Skeletal muscle tissue (tissue), 3 donors: ENCODE measurements at regions not wholly inside any gene's neighbourhood (a gene's known extent, or its start where the extent isn't known, plus 50 kb on each side); places are given as distances from the start of the nearest gene placed in this dataset.

Source experiments
- H3K27ac ChIP-seq: one replicate; pipeline ENCODE4 v1.7.0; 2013; ENCODE audit warnings: mild to moderate bottlenecking, low read depth, low read length, inconsistent platforms
- H3K27me3 ChIP-seq, 3 donors: one replicate each; pipeline ENCODE4 v1.7.0; 2013; ENCODE audit warnings: low read length in 3 of 3; ENCODE audit not compliant: control insufficient read depth in 3 of 3, insufficient read depth in 3 of 3
- H3K36me3 ChIP-seq, 3 donors: one replicate each; pipeline ENCODE4 v1.7.0; 2013; ENCODE audit warnings: low read length in 3 of 3; ENCODE audit not compliant: control insufficient read depth in 3 of 3, insufficient read depth in 3 of 3
- H3K4me1 ChIP-seq, 3 donors: one replicate each; pipeline ENCODE4 v1.7.0; 2013; ENCODE audit warnings: low read length in 3 of 3, mild to moderate bottlenecking in 3 of 3; ENCODE audit not compliant: control insufficient read depth in 3 of 3, insufficient read depth in 3 of 3
- H3K4me3 ChIP-seq, 3 donors: one replicate each; pipeline ENCODE4 v1.7.0; 2013; ENCODE audit warnings: low read length in 3 of 3
- H3K9ac ChIP-seq, 3 donors: one replicate each; pipeline ENCODE4 v1.7.0; 2013; ENCODE audit warnings: low read length in 3 of 3, mild to moderate bottlenecking in 3 of 3, moderate library complexity in 2 of 3, low read depth in 1 of 3
- H3K9me3 ChIP-seq, 3 donors: one replicate each; pipeline ENCODE4 v1.7.0; 2013; ENCODE audit warnings: low read length in 3 of 3; ENCODE audit not compliant: control insufficient read depth in 3 of 3
- donor health status: Osteomylitis.

- Histone ChIP-seq H3K27ac (no peak overlapping the region), H3K36me3 (no peaks in the 10 kb centered on the region), H3K9me3 (no peaks in the 10 kb centered on the region), H3K27me3 (peaks cover 0 to 2% (median 0%) of the 10 kb centered on the region in 3 donors), H3K4me3 (no peak overlapping the region), H3K4me1 (no peaks in the 10 kb centered on the region), H3K9ac (no peak overlapping the region)
Measured at GRCh38 chr7:153470004-153470671, 582.1 kb upstream of the DPP6 start.

GRCh38 chr7:153472516-153472915, 579.7 kb upstream of the DPP6 start:
- H3K27ac ChIP-seq, result no peak overlapping the region
- H3K9me3 ChIP-seq, result no peaks in the 10 kb centered on the region
- H3K27me3 ChIP-seq, result peaks cover 0 to 2% (median 0%) of the 10 kb centered on the region in 3 donors
- H3K4me1 ChIP-seq, result no peaks in the 10 kb centered on the region
- no peak overlapping the region for H3K4me3 ChIP-seq
- H3K9ac ChIP-seq, result no peak overlapping the region
- no peaks in the 10 kb centered on the region for H3K36me3 ChIP-seq

DNA sequence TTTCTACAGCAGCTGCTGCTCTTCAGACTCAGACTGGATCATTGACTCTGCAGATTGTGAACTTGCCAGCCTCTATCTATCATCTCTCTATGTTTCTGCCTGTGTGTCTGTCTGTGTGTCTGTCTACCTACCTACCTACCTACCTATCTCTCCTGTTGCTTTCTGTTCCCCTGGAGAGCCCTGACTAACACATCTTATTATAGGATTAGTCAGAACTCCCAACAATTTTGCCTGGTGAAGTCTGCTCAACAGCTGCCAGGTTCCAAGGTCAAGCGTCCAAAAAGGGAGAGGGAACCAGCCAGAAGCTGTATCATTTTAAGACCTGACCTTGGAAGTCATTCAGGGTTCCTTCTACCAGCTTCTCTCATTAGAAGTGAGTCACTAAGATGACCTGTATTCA, 579.0 kb upstream of the DPP6 start:
- no peaks in the 10 kb centered on the region for H3K36me3 ChIP-seq
- H3K9me3 ChIP-seq, result no peaks in the 10 kb centered on the region
- H3K27ac ChIP-seq, result no peak overlapping the region
- no peaks in the 10 kb centered on the region for H3K4me1 ChIP-seq
- H3K9ac ChIP-seq, result no peak overlapping the region
- peaks cover 0 to 2% (median 0%) of the 10 kb centered on the region in 3 donors for H3K27me3 ChIP-seq
- no peak overlapping the region for H3K4me3 ChIP-seq

- H3K27ac ChIP-seq, result no peak overlapping the region
- no peaks in the 10 kb centered on the region for H3K9me3 ChIP-seq
- H3K4me1 ChIP-seq, result no peaks in the 10 kb centered on the region
- no peak overlapping the region for H3K4me3 ChIP-seq
- H3K27me3 ChIP-seq, result peaks cover 0 to 2% (median 0%) of the 10 kb centered on the region in 3 donors
- H3K36me3 ChIP-seq, result no peaks in the 10 kb centered on the region
- no peak overlapping the region for H3K9ac ChIP-seq
Measured at GRCh38 chr7:153475239-153475638, 577.0 kb upstream of the DPP6 start.

DNA sequence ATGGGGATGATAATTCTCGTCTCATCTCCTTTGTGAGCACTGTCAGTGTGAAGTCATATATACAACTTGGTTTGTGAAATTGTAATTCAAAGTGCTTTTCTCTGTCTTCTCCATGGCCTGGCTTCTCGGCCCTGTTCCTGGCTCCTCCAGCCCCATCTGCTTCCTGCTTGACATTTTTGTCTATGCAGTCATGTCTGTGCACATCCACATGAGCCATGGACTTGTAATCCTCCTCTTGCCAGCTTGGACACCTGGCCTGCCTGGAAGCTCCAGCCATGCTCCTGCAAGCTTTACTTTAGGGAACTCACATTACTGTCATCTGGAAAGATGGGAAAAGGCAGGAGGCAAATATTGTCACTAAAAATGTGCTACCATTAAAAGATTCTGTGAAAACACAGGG, 576.0 kb upstream of the DPP6 start:
- H3K27me3 ChIP-seq, result no peaks in the 10 kb centered on the region
- no peaks in the 10 kb centered on the region for H3K36me3 ChIP-seq
- no peaks in the 10 kb centered on the region for H3K9me3 ChIP-seq
- no peaks in the 10 kb centered on the region for H3K4me1 ChIP-seq
- no peak overlapping the region for H3K27ac ChIP-seq
- no peak overlapping the region for H3K4me3 ChIP-seq
- no peak overlapping the region for H3K9ac ChIP-seq

- Histone ChIP-seq H3K4me1 (no peaks in the 10 kb centered on the region), H3K4me3 (no peak overlapping the region), H3K27ac (no peak overlapping the region), H3K9ac (no peak overlapping the region), H3K27me3 (no peaks in the 10 kb centered on the region), H3K36me3 (no peaks in the 10 kb centered on the region), H3K9me3 (no peaks in the 10 kb centered on the region)
Measured at GRCh38 chr7:153496257-153496656, 555.9 kb upstream of the DPP6 start.

- H3K4me1 ChIP-seq, result no peaks in the 10 kb centered on the region
Measured at GRCh38 chr7:153503093-153503492, 549.1 kb upstream of the DPP6 start.

GRCh38 chr7:153504288-153505075, 547.7 kb upstream of the DPP6 start:
- no peak overlapping the region for H3K27ac ChIP-seq
- H3K9me3 ChIP-seq, result peaks cover 3 to 4% (median 4%) of the 10 kb centered on the region in 3 donors
- no peaks in the 10 kb centered on the region for H3K36me3 ChIP-seq
- no peaks in the 10 kb centered on the region for H3K27me3 ChIP-seq
- H3K4me3 ChIP-seq, result no peak overlapping the region
- no peaks in the 10 kb centered on the region for H3K4me1 ChIP-seq
- H3K9ac ChIP-seq, result no peak overlapping the region

More at GRCh38 chr7:153503093-153503492, 549.1 kb upstream of the DPP6 start:
- Histone ChIP-seq H3K27ac (no peak overlapping the region), H3K9me3 (peaks cover 3 to 4% (median 4%) of the 10 kb centered on the region in 3 donors), H3K27me3 (no peaks in the 10 kb centered on the region), H3K4me3 (no peak overlapping the region), H3K36me3 (no peaks in the 10 kb centered on the region), H3K9ac (no peak overlapping the region)

- no peaks in the 10 kb centered on the region for H3K27me3 ChIP-seq
- H3K9me3 ChIP-seq, result peaks cover 3 to 4% (median 4%) of the 10 kb centered on the region in 3 donors
- no peak overlapping the region for H3K4me3 ChIP-seq
- no peaks in the 10 kb centered on the region for H3K4me1 ChIP-seq
- no peak overlapping the region for H3K9ac ChIP-seq
- no peaks in the 10 kb centered on the region for H3K36me3 ChIP-seq
- H3K27ac ChIP-seq, result no peak overlapping the region
Measured at GRCh38 chr7:153507885-153508284, 544.3 kb upstream of the DPP6 start.

- no peaks in the 10 kb centered on the region for H3K36me3 ChIP-seq
- no peak overlapping the region for H3K27ac ChIP-seq
- H3K4me1 ChIP-seq, result no peaks in the 10 kb centered on the region
- H3K4me3 ChIP-seq, result no peak overlapping the region
- no peak overlapping the region for H3K9ac ChIP-seq
- H3K9me3 ChIP-seq, result peaks cover 3 to 4% (median 4%) of the 10 kb centered on the region in 3 donors
- H3K27me3 ChIP-seq, result no peaks in the 10 kb centered on the region
Measured at GRCh38 chr7:153509768-153510167, 542.4 kb upstream of the DPP6 start.
